ENCODE measurements at regions not wholly inside any gene's neighbourhood (a gene's known extent, or its start where the extent isn't known, plus 50 kb on each side); places are given as distances from the start of the nearest gene placed in this dataset.

GRCh38 chr2:143954186-143954585 is 565.7 kb downstream of the ZEB2 start:
- in situ Hi-C loops (cut with HindIII; ENCODE audit: low sequenced_read_pairs): no loop called here
- no peak for DNase-seq (ENCODE audit: low spot score)

GRCh38 chr2:143953451-143954030 is 566.4 kb downstream of the ZEB2 start:
- in situ Hi-C loops (cut with HindIII; ENCODE audit: low sequenced_read_pairs): no loop called here
- no peak for DNase-seq (ENCODE audit: low spot score)

GRCh38 chr2:143952536-143952935 is 567.4 kb downstream of the ZEB2 start:
- DNase-seq (ENCODE audit: low spot score): no peak
- in situ Hi-C loops (cut with HindIII; ENCODE audit: low sequenced_read_pairs): no loop called here

GRCh38 chr2:143950704-143951103 is 569.2 kb downstream of the ZEB2 start:
- no peak for DNase-seq (ENCODE audit: low spot score)
- in situ Hi-C loops (cut with HindIII; ENCODE audit: low sequenced_read_pairs): no loop called here

GRCh38 chr2:143949121-143949848 is 570.6 kb downstream of the ZEB2 start:
- no peak for DNase-seq (ENCODE audit: low spot score)
- in situ Hi-C loops (cut with HindIII; ENCODE audit: low sequenced_read_pairs): no loop called here

- in situ Hi-C loops (cut with HindIII; ENCODE audit: low sequenced_read_pairs): no loop called here
Observed at GRCh38 chr2:143948710-143949109, 571.2 kb downstream of the ZEB2 start.

GRCh38 chr2:143946436-143947391 is 573.2 kb downstream of the ZEB2 start:
- in situ Hi-C loops (cut with HindIII; ENCODE audit: low sequenced_read_pairs): no loop called here
- DNase-seq (ENCODE audit: low spot score): peak; percentile 84

More at GRCh38 chr2:143948710-143949109, 571.2 kb downstream of the ZEB2 start:
- no peak for DNase-seq (ENCODE audit: low spot score)

- no peak for DNase-seq (ENCODE audit: low spot score)
- in situ Hi-C loops (cut with HindIII; ENCODE audit: low sequenced_read_pairs): no loop called here
Observed at GRCh38 chr2:143942486-143942885, 577.4 kb downstream of the ZEB2 start.

- DNase-seq (ENCODE audit: low spot score): no peak
- in situ Hi-C loops (cut with HindIII; ENCODE audit: low sequenced_read_pairs): no loop called here
Observed at GRCh38 chr2:143940720-143941119, 579.2 kb downstream of the ZEB2 start.

GRCh38 chr2:143939626-143940330 is 580.1 kb downstream of the ZEB2 start:
- no peak for DNase-seq (ENCODE audit: low spot score)
- in situ Hi-C loops (cut with HindIII; ENCODE audit: low sequenced_read_pairs): no loop called here

GRCh38 chr2:143937723-143938350 is 582.1 kb downstream of the ZEB2 start:
- in situ Hi-C loops (cut with HindIII; ENCODE audit: low sequenced_read_pairs): no loop called here
- no peak for DNase-seq (ENCODE audit: low spot score)

- in situ Hi-C loops (cut with HindIII; ENCODE audit: low sequenced_read_pairs): no loop called here
- no peak for DNase-seq (ENCODE audit: low spot score)
Observed at GRCh38 chr2:143936848-143937722, 582.8 kb downstream of the ZEB2 start.

- DNase-seq (ENCODE audit: low spot score): no peak
- in situ Hi-C loops (cut with HindIII; ENCODE audit: low sequenced_read_pairs): no loop called here
Observed at GRCh38 chr2:143936538-143936847, 583.4 kb downstream of the ZEB2 start.

- no peak for DNase-seq (ENCODE audit: low spot score)
- in situ Hi-C loops (cut with HindIII; ENCODE audit: low sequenced_read_pairs): no loop called here
Observed at GRCh38 chr2:143935482-143935752, 584.5 kb downstream of the ZEB2 start.

- in situ Hi-C loops (cut with HindIII; ENCODE audit: low sequenced_read_pairs): no loop called here
- no peak for DNase-seq (ENCODE audit: low spot score)
Observed at GRCh38 chr2:143934626-143935481, 585.1 kb downstream of the ZEB2 start.

- in situ Hi-C loops (cut with HindIII; ENCODE audit: low sequenced_read_pairs): no loop called here
- DNase-seq (ENCODE audit: low spot score): no peak
Observed at GRCh38 chr2:143933946-143934569, 585.9 kb downstream of the ZEB2 start.

GRCh38 chr2:143930891-143931290 is 589.0 kb downstream of the ZEB2 start:
- in situ Hi-C loops (cut with HindIII; ENCODE audit: low sequenced_read_pairs): no loop called here
- DNase-seq (ENCODE audit: low spot score): no peak

All from G401 (cell line).